Lung (tissue), 11 donors: ENCODE measurements at regions not wholly inside any gene's neighbourhood (a gene's known extent, or its start where the extent isn't known, plus 50 kb on each side); places are given as distances from the start of the nearest gene placed in this dataset.

Experiments used
- ATAC-seq: fragments of 200-7000 bp; cut with Tn5 transposase; one replicate; pipeline ENCODE4 v1.9.1; 2020; ENCODE audit warnings: moderate number of reproducible peaks; ENCODE audit not compliant: insufficient read depth, low FRiP score
- DNase-seq, 3 donors: peaks; one replicate each; pipeline ENCODE4 v3.0.0-alpha.2; 2013 to 2017
- H3K27ac ChIP-seq, 2 donors: one replicate each; pipeline ENCODE4 v1.5.1; 2013; ENCODE audit warnings: mild to moderate bottlenecking in 2 of 2, moderate library complexity in 2 of 2, control low read depth in 1 of 2, inconsistent platforms in 1 of 2, low read depth in 1 of 2, low read length in 1 of 2
- H3K27me3 ChIP-seq, 3 donors: one replicate each; pipeline ENCODE4 v1.5.1; 2013; ENCODE audit warnings: low read length in 2 of 3; ENCODE audit not compliant: control insufficient read depth in 3 of 3, insufficient read depth in 3 of 3
- H3K36me3 ChIP-seq, 4 donors: one replicate each; pipeline ENCODE4 v1.5.1; 2013; ENCODE audit warnings: low read length in 4 of 4, mild to moderate bottlenecking in 1 of 4, moderate library complexity in 1 of 4; ENCODE audit not compliant: control insufficient read depth in 4 of 4, insufficient read depth in 4 of 4
- H3K4me1 ChIP-seq, 5 donors: one replicate each; pipeline ENCODE4 v1.5.1; 2013; ENCODE audit warnings: low read length in 5 of 5, mild to moderate bottlenecking in 2 of 5, moderate library complexity in 1 of 5; ENCODE audit not compliant: control insufficient read depth in 5 of 5, insufficient read depth in 5 of 5
- H3K4me3 ChIP-seq: one replicate; pipeline ENCODE4 v1.5.1; 2013; ENCODE audit warnings: mild to moderate bottlenecking, control low read depth, moderate library complexity
- H3K9ac ChIP-seq, 2 donors: one replicate each; pipeline ENCODE4 v1.5.1; 2013; ENCODE audit warnings: low read length in 2 of 2, control low read depth in 1 of 2; ENCODE audit not compliant: insufficient read depth in 1 of 2
- H3K9me3 ChIP-seq, 4 donors: one replicate each; pipeline ENCODE4 v1.5.1; 2013; ENCODE audit warnings: low read length in 3 of 4, mild to moderate bottlenecking in 1 of 4, moderate library complexity in 1 of 4; ENCODE audit not compliant: control insufficient read depth in 4 of 4, insufficient read depth in 3 of 4
- WGBS, 2 donors: extraction: QIAGEN DNeasy Blood & Tissue Kit; methylation state at CpG; one replicate each; pipeline ENCODE4 v1.1.7; 2013; 5-methylcytosine and 5-hydroxymethylcytosine counted together
- TF ChIP-seq, protein P1 (sequence below): IDR thresholded peaks from 2 replicates; pipeline ENCODE4 v1.5.1; 2012; ENCODE audit warnings: mild to moderate bottlenecking; ENCODE audit errors: control extremely low read depth, extremely low read depth
- donor health status: control.
- donor health status: control.
- donor health status: Bipolar disorder and iron deficiency.
- donor health status: healthy.
- donor health status: DM: yes; HTN: yes; CAD: no.

DNA sequence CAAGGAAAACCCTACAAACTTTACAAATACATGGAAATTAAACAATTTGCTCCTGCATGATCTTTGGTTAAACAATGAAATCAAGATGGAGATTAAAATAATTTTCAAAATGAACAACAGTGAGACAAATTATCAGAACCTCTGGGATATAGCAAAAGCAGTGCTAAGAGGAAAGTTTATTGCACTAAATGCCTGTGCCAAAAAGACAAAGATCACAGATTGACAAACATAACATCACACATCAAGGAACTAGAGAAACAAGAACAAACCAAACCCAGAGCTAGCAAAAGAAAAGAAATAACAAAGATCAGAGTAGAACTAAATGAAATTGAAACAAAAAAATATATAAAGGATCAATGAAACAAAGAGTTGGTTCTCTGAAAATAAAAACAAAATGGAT, 95.2 kb upstream of the FBXO11 start:
- no peak overlapping the region for H3K4me3 ChIP-seq
- no peak overlapping the region for H3K27ac ChIP-seq
- no peak overlapping the region for H3K9ac ChIP-seq
- H3K36me3 ChIP-seq = no peaks in the 10 kb centered on the region
- no peaks in the 10 kb centered on the region for H3K4me1 ChIP-seq
- ATAC-seq (no peak), DNase-seq (no peak)
- TF ChIP-seq, protein P1, sequence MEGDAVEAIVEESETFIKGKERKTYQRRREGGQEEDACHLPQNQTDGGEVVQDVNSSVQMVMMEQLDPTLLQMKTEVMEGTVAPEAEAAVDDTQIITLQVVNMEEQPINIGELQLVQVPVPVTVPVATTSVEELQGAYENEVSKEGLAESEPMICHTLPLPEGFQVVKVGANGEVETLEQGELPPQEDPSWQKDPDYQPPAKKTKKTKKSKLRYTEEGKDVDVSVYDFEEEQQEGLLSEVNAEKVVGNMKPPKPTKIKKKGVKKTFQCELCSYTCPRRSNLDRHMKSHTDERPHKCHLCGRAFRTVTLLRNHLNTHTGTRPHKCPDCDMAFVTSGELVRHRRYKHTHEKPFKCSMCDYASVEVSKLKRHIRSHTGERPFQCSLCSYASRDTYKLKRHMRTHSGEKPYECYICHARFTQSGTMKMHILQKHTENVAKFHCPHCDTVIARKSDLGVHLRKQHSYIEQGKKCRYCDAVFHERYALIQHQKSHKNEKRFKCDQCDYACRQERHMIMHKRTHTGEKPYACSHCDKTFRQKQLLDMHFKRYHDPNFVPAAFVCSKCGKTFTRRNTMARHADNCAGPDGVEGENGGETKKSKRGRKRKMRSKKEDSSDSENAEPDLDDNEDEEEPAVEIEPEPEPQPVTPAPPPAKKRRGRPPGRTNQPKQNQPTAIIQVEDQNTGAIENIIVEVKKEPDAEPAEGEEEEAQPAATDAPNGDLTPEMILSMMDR = no peak
- no peaks in the 10 kb centered on the region for H3K27me3 ChIP-seq
- no peaks in the 10 kb centered on the region for H3K9me3 ChIP-seq

DNA sequence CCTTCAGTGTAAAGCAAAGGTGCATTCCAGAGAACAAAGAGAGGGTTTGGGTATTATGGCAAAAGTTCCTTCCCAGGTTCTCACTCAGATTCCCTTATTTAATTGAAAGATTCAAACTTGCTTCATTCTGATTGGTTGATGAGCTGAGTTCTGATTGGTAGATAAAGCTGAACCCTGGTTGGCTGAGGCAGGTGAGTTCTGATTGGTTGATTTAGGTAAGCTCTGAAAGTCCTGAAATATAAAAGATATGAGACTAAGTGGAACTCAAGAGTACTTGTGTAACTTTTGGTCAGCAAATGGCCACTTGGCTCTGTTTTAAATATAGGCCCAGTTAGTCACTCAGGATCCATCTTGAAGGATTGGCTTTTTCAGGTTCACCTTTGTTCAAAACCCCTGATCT, 99.8 kb upstream of the FBXO11 start:
- Histone ChIP-seq H3K9me3 (no peaks in the 10 kb centered on the region), H3K27me3 (no peaks in the 10 kb centered on the region), H3K36me3 (no peaks in the 10 kb centered on the region), H3K9ac (no peak overlapping the region), H3K4me1 (no peaks in the 10 kb centered on the region), H3K4me3 (no peak overlapping the region), H3K27ac (no peak overlapping the region)
- TF ChIP-seq, protein P1 = no peak
- DNase-seq (no peak), ATAC-seq (no peak)

DNA sequence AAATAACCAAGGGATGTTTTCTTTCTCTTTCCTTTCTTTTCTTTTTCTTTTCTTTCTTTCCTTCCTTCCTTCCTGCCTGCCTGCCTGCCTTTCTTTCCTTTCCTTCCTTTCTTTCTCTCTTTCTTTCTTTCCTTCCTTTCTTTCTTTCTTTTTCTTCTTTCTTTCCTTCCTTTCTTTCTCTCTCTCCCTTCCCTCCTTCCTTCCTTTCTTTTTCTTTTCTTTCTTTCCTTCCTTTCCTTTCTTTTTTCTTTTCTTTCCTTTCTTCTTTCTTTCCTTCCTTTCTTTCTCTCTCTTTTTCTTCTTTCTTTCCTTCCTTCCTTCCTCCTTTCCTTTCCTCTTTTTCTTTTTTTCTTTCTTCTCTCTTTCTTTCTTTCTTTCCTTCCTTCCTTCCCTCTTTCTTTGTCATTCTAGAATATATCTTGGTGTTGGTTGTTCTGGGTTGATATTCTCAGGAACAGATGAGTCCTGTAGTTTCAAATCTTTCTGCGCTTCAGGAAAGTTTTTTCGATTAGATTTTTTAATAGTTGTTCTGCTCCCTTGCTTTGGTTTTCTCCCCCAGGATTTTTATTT, 101.5 kb upstream of the FBXO11 start:
- Histone ChIP-seq H3K36me3 (no peaks in the 10 kb centered on the region), H3K4me3 (no peak overlapping the region), H3K9ac (no peak overlapping the region), H3K9me3 (no peaks in the 10 kb centered on the region), H3K4me1 (no peaks in the 10 kb centered on the region), H3K27me3 (no peaks in the 10 kb centered on the region), H3K27ac (no peak overlapping the region)
- DNase-seq (no peak), ATAC-seq (no peak)
- TF ChIP-seq, protein P1 = no peak
- 97 to 99% methylated on average over 2 of the region's 2 CpGs for WGBS, 2 donors

DNA sequence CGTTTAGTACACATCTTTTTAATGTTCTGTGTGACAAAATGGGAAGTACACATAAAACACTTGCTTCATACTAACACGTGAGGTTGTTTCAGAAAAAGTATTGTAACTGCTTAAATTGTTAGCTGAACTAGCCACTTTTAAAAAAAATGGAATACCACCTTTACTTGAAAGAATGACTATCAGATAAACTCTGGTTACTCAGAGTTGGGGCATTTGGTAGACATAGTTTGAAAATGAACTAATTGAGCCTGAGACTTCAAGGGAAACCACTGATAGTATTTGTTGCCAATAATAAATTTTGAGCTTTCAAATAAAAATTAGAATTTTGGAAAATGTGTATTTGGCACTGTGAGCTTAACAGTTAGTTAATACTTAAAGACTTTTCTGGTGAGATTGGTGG, 103.0 kb upstream of the FBXO11 start:
- DNase-seq (no peak), ATAC-seq (no peak)
- no peak overlapping the region for H3K27ac ChIP-seq
- no peak overlapping the region for H3K9ac ChIP-seq
- TF ChIP-seq, protein P1 = no peak
- H3K4me1 ChIP-seq = no peaks in the 10 kb centered on the region
- H3K9me3 ChIP-seq = no peaks in the 10 kb centered on the region
- no peaks in the 10 kb centered on the region for H3K27me3 ChIP-seq
- WGBS, 2 donors = 89% methylated on average over 2 of the region's 2 CpGs
- H3K36me3 ChIP-seq = no peaks in the 10 kb centered on the region
- H3K4me3 ChIP-seq = no peak overlapping the region
